ENCODE measurements at regions not wholly inside any gene's neighbourhood (a gene's known extent, or its start where the extent isn't known, plus 50 kb on each side); places are given as distances from the start of the nearest gene placed in this dataset.

GRCh38 chr15:69829974-69830373, 267.7 kb downstream of the TLE3 start:
- H3K4me1 ChIP-seq (ENCODE audit: insufficient read depth, low read length), result peaks cover 15% of the 10 kb centered on the region; the same call in 1 of the 2 replicates
- no peak overlapping the region for H3K9ac ChIP-seq (ENCODE audit: low read depth, low read length)
- 79% methylated on average over 3 of the region's 3 CpGs for WGBS
- H3K9me3 ChIP-seq (ENCODE audit: insufficient read depth, low read depth, low read length), result no peaks in the 10 kb centered on the region
- H3K27me3 ChIP-seq (ENCODE audit: insufficient read depth, low read length), result no peaks in the 10 kb centered on the region
- no peaks in the 10 kb centered on the region for H3K36me3 ChIP-seq (ENCODE audit: insufficient read depth, low read length)
- no peak overlapping the region for H3K27ac ChIP-seq (ENCODE audit: low read depth, low read length)
- H3K4me3 ChIP-seq (ENCODE audit: low read length), result no peak overlapping the region

DNA sequence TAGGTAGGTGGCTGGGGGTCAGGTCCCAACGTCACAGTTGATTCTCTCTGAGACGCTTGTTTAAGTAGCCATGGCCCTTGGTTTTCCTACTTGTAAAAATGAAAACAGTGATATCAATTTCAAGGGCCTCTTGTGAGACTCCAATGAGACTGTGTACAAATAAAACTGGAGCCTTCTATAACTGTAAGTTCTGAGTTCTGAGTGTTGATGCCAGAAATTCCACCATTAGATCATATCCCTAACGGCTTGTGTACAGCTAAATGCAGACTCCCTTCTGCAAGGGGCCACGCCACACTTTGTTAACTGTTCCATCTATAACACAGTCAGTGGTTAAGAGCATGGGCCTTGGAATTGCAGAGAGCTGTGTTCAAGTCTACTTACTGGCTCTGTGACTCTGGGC, 267.3 kb downstream of the TLE3 start:
- Histone ChIP-seq H3K4me1 (ENCODE audit: insufficient read depth, low read length) (peaks cover 15% of the 10 kb centered on the region; the same call in 1 of the 2 replicates), H3K9me3 (ENCODE audit: insufficient read depth, low read depth, low read length) (no peaks in the 10 kb centered on the region), H3K36me3 (ENCODE audit: insufficient read depth, low read length) (no peaks in the 10 kb centered on the region), H3K9ac (ENCODE audit: low read depth, low read length) (no peak overlapping the region), H3K27me3 (ENCODE audit: insufficient read depth, low read length) (no peaks in the 10 kb centered on the region), H3K4me3 (ENCODE audit: low read length) (no peak overlapping the region), H3K27ac (ENCODE audit: low read depth, low read length) (no peak overlapping the region)
- 91% methylated on average over 4 of the region's 4 CpGs for WGBS

- no peak overlapping the region for H3K27ac ChIP-seq (ENCODE audit: low read depth, low read length)
- H3K9ac ChIP-seq (ENCODE audit: low read depth, low read length), result no peak overlapping the region
- no peak overlapping the region for H3K4me3 ChIP-seq (ENCODE audit: low read length)
- peaks cover 10% of the 10 kb centered on the region; the same call in 1 of the 2 replicates for H3K4me1 ChIP-seq (ENCODE audit: insufficient read depth, low read length)
- H3K9me3 ChIP-seq (ENCODE audit: insufficient read depth, low read depth, low read length), result no peaks in the 10 kb centered on the region
- H3K27me3 ChIP-seq (ENCODE audit: insufficient read depth, low read length), result no peaks in the 10 kb centered on the region
- 89% methylated on average over 4 of the region's 4 CpGs for WGBS
- H3K36me3 ChIP-seq (ENCODE audit: insufficient read depth, low read length), result no peaks in the 10 kb centered on the region
Observed at GRCh38 chr15:69830876-69831275, 266.8 kb downstream of the TLE3 start.

GRCh38 chr15:69834267-69834666, 263.4 kb downstream of the TLE3 start:
- 77% methylated on average over 5 of the region's 5 CpGs for WGBS
- H3K4me3 ChIP-seq (ENCODE audit: low read length), result no peak overlapping the region
- H3K9me3 ChIP-seq (ENCODE audit: insufficient read depth, low read depth, low read length), result no peaks in the 10 kb centered on the region
- no peaks in the 10 kb centered on the region for H3K27me3 ChIP-seq (ENCODE audit: insufficient read depth, low read length)
- H3K27ac ChIP-seq (ENCODE audit: low read depth, low read length), result no peak overlapping the region
- no peaks in the 10 kb centered on the region for H3K36me3 ChIP-seq (ENCODE audit: insufficient read depth, low read length)
- H3K9ac ChIP-seq (ENCODE audit: low read depth, low read length), result no peak overlapping the region
- no peaks in the 10 kb centered on the region for H3K4me1 ChIP-seq (ENCODE audit: insufficient read depth, low read length)

DNA sequence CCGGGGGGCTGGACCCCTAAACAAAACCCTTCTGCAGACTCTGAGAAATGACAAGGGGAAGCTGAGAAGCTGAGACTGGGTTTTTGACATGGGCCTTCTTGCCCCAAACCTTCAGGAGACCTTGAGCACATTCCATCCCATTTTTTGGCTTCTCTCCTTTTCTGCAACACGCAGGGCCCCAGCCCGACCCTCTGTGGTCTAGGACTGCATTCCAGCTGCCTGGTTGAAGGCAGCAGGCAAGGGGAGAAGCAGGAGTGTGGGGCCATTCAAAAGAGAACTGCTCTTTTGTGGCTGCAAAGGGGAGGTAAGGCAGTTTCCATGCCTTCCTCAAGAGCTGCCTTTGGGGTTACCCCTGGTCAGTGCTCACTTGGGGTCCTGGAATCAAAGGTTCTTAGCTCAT, 263.0 kb downstream of the TLE3 start:
- 77% methylated on average over 3 of the region's 3 CpGs for WGBS
- no peaks in the 10 kb centered on the region for H3K4me1 ChIP-seq (ENCODE audit: insufficient read depth, low read length)
- no peak overlapping the region for H3K27ac ChIP-seq (ENCODE audit: low read depth, low read length)
- no peaks in the 10 kb centered on the region for H3K9me3 ChIP-seq (ENCODE audit: insufficient read depth, low read depth, low read length)
- H3K36me3 ChIP-seq (ENCODE audit: insufficient read depth, low read length), result no peaks in the 10 kb centered on the region
- H3K4me3 ChIP-seq (ENCODE audit: low read length), result no peak overlapping the region
- H3K27me3 ChIP-seq (ENCODE audit: insufficient read depth, low read length), result no peaks in the 10 kb centered on the region
- no peak overlapping the region for H3K9ac ChIP-seq (ENCODE audit: low read depth, low read length)

DNA sequence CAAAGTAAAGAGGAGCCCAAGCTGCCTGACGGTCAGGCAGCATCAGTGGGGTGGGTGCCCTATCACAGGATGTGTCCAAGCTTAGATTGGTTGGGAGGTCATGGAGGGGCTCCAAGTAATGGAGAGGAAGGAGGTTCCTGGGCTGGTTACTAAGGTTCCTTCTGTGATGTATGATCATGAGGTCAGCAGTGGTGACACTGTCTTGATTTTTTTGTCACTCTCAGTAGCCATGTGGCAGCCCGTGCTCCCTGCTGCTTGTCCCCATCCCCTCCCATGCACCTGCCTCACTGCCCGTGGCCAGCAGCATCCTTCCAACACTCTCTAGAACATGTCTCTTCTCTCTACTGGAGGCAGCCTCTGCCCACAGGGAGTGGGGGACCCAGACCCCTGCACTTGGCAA, 261.7 kb downstream of the TLE3 start:
- Histone ChIP-seq H3K9ac (ENCODE audit: low read depth, low read length) (no peak overlapping the region), H3K4me1 (ENCODE audit: insufficient read depth, low read length) (no peaks in the 10 kb centered on the region), H3K4me3 (ENCODE audit: low read length) (no peak overlapping the region), H3K36me3 (ENCODE audit: insufficient read depth, low read length) (no peaks in the 10 kb centered on the region), H3K27ac (ENCODE audit: low read depth, low read length) (no peak overlapping the region), H3K27me3 (ENCODE audit: insufficient read depth, low read length) (no peaks in the 10 kb centered on the region), H3K9me3 (ENCODE audit: insufficient read depth, low read depth, low read length) (no peaks in the 10 kb centered on the region)
- 91% methylated on average over 3 of the region's 3 CpGs for WGBS

DNA sequence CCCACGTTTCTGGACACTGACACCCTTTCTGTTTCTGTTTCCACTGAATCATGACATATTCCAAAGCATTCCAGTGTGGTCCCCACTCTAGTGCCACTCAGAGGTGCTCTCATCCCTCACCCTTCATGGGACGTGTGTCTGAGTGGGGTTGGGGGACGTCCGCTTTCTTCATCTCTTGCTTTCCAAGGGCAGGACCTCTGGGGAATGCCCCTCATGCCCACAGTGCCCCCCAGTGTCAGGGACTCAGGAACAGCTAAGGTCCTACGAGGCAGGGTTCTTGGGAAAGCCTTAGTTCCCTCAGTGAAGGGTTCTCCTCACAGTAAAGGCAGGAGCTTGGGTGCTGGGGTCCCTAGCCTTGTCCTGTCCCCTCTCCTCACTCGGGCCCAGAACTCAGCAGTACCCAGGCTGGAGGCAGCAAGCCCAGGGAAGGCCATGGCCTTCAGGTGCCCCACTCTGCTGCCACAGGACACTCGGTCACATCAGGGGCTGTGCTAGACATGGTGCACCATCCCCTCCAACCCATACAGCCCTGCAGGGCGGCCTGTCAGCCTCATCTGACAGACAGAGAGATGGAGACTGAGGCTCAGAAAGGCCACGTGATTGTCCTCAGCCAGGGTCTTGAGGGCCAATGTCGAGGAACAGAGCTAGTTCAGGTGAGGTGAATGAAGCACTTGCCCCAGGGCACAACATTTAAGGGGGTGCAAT, 261.0 kb downstream of the TLE3 start:
- Histone ChIP-seq H3K4me3 (ENCODE audit: low read length) (no peak overlapping the region), H3K4me1 (ENCODE audit: insufficient read depth, low read length) (no peaks in the 10 kb centered on the region), H3K9me3 (ENCODE audit: insufficient read depth, low read depth, low read length) (no peaks in the 10 kb centered on the region), H3K27me3 (ENCODE audit: insufficient read depth, low read length) (no peaks in the 10 kb centered on the region), H3K36me3 (ENCODE audit: insufficient read depth, low read length) (no peaks in the 10 kb centered on the region), H3K27ac (ENCODE audit: low read depth, low read length) (no peak overlapping the region), H3K9ac (ENCODE audit: low read depth, low read length) (no peak overlapping the region)
- 92% methylated on average over 10 of the region's 10 CpGs for WGBS

DNA sequence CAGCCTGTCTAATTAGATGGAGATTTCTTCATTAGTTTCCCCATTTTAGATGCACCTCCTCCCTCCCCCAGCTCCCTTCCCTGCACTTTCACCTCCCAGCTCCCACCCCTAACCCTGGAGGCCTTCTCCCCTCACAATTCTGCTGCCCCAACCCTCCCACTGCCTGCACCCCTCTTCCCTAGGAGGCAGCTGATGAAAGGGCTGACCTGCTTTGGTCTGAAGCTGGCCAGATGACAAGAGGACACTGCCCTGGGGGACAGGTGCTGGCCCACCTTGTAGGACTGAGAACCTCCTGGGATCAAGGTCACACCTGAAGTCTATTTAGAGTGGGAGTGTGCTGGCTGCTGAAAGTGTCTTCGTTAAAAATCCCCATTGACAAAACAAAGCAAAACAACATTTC, 259.4 kb downstream of the TLE3 start:
- no peak overlapping the region for H3K9ac ChIP-seq (ENCODE audit: low read depth, low read length)
- H3K27me3 ChIP-seq (ENCODE audit: insufficient read depth, low read length), result no peaks in the 10 kb centered on the region
- H3K4me3 ChIP-seq (ENCODE audit: low read length), result no peak overlapping the region
- no peaks in the 10 kb centered on the region for H3K4me1 ChIP-seq (ENCODE audit: insufficient read depth, low read length)
- no CpG with 5 or more reads among the region's 1 CpG for WGBS
- H3K27ac ChIP-seq (ENCODE audit: low read depth, low read length), result no peak overlapping the region
- H3K9me3 ChIP-seq (ENCODE audit: insufficient read depth, low read depth, low read length), result no peaks in the 10 kb centered on the region
- H3K36me3 ChIP-seq (ENCODE audit: insufficient read depth, low read length), result no peaks in the 10 kb centered on the region

DNA sequence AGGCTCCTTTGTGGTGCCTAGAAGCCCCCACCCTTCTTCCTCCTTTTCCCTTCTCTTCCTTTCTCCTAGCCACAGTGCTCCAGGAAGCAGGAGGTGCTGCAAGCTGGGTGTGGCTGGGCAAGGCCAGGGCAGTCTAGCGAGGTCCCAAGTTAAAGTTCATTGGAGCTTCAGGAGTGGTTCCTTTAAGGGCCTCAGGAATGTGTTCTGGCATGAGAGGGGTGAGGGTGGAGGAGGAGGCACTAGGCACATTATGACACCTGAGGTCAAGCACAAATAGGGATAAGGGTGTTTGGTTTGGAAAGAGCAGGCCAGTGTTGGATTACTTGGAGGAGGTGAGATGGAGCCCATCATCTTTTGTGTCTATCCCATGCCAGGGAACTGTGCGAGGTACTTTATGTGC, 258.7 kb downstream of the TLE3 start:
- H3K9ac ChIP-seq (ENCODE audit: low read depth, low read length), result no peak overlapping the region
- no peak overlapping the region for H3K27ac ChIP-seq (ENCODE audit: low read depth, low read length)
- no peaks in the 10 kb centered on the region for H3K9me3 ChIP-seq (ENCODE audit: insufficient read depth, low read depth, low read length)
- 89% methylated on average over 2 of the region's 2 CpGs for WGBS
- H3K4me3 ChIP-seq (ENCODE audit: low read length), result no peak overlapping the region
- H3K27me3 ChIP-seq (ENCODE audit: insufficient read depth, low read length), result no peaks in the 10 kb centered on the region
- H3K4me1 ChIP-seq (ENCODE audit: insufficient read depth, low read length), result no peaks in the 10 kb centered on the region
- no peaks in the 10 kb centered on the region for H3K36me3 ChIP-seq (ENCODE audit: insufficient read depth, low read length)

DNA sequence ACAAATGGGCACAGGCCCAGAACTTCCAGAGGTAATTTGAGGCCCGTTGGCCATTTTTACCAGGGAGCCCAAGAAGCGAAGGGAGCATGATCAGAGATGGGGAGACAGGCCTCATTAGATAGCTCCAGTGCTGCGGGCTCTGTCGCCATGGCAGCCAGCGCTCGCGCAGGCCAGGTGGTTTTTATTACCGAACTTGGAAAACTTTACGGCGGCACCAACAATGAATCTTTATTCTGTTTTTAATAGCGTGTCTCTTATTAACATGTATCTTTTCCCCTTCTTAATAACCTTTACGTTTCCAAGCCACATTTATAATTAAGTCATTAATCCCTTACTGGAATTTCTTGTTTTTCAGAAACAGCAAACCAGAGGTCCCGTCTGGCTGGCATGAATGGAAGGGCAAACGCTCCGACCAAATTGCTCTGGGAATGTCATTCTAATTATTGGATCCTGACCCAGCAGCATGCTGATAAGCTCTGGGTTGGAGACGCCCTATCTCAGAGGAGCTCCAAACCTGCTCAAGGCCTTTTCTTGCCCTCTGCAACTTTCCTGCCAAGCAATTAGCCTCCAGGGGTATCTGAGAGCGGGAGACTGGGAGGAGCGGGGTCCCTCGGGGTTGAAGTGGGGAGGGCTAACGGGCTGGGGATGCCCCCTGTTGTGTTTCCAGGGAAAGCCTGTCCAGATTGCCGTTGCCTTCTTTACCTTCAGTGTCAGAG, 256.4 kb downstream of the TLE3 start:
- 92% methylated on average over 21 of the region's 21 CpGs for WGBS
- H3K4me3 ChIP-seq (ENCODE audit: low read length), result no peak overlapping the region

GRCh38 chr15:69842851-69843250, 254.9 kb downstream of the TLE3 start:
- H3K9me3 ChIP-seq (ENCODE audit: insufficient read depth, low read depth, low read length), result no peaks in the 10 kb centered on the region
- 92% methylated on average over 5 of the region's 5 CpGs for WGBS
- no peaks in the 10 kb centered on the region for H3K27me3 ChIP-seq (ENCODE audit: insufficient read depth, low read length)
- H3K27ac ChIP-seq (ENCODE audit: low read depth, low read length), result no peak overlapping the region
- no peaks in the 10 kb centered on the region for H3K4me1 ChIP-seq (ENCODE audit: insufficient read depth, low read length)
- no peak overlapping the region for H3K9ac ChIP-seq (ENCODE audit: low read depth, low read length)
- no peaks in the 10 kb centered on the region for H3K36me3 ChIP-seq (ENCODE audit: insufficient read depth, low read length)
- H3K4me3 ChIP-seq (ENCODE audit: low read length), result no peak overlapping the region

More for the DNA sequence above, 256.4 kb downstream of the TLE3 start:
- no peak overlapping the region for H3K27ac ChIP-seq (ENCODE audit: low read depth, low read length)
- H3K36me3 ChIP-seq (ENCODE audit: insufficient read depth, low read length), result no peaks in the 10 kb centered on the region
- no peak overlapping the region for H3K9ac ChIP-seq (ENCODE audit: low read depth, low read length)
- H3K9me3 ChIP-seq (ENCODE audit: insufficient read depth, low read depth, low read length), result no peaks in the 10 kb centered on the region
- H3K27me3 ChIP-seq (ENCODE audit: insufficient read depth, low read length), result no peaks in the 10 kb centered on the region
- no peaks in the 10 kb centered on the region for H3K4me1 ChIP-seq (ENCODE audit: insufficient read depth, low read length)
